A673 (cell line): ENCODE measurements at regions not wholly inside any gene's neighbourhood (a gene's known extent, or its start where the extent isn't known, plus 50 kb on each side); places are given as distances from the start of the nearest gene placed in this dataset.

ENCODE experiments used
- BruUV-seq: library from RNA; stranded (reverse); fragments of 400-500 nt; replicated peaks from 2 replicates; lab custom pipeline; 2021; lab: Mats Ljungman, UMichigan
- CTCF ChIA-PET: fragments of 300-600 bp; sonication (Branson Sonifier 250); formaldehyde crosslinking; loops from one replicate; lab custom pipeline; 2022; ENCODE audit warnings: antibody characterized with exemption; lab: Charles Lee
- POLR2A ChIA-PET: fragments of 300-600 bp; sonication (Branson Sonifier 250); formaldehyde crosslinking; loops from one replicate; lab custom pipeline; 2022; ENCODE audit warnings: antibody characterized with exemption; ENCODE audit not compliant: low non-redundant PET; lab: Charles Lee
- DNase-seq: peaks from one replicate; pipeline ENCODE4 v3.0.0-alpha.2; 2015; ENCODE audit warnings: low spot score
- H3K27ac ChIP-seq: fragments of 200-600 bp; sonication (generic); 2 replicates; pipeline ENCODE4 v1.5.1; 2016; ENCODE audit warnings: mixed run types, low read depth, mild to moderate bottlenecking, mixed read lengths, antibody characterized with exemption, low read length; ENCODE audit not compliant: poor library complexity, severe bottlenecking
- H3K27me3 ChIP-seq: fragments of 200-600 bp; sonication (generic); replicated peaks from 2 replicates; pipeline ENCODE4 v1.6.1; 2017; ENCODE audit warnings: mixed run types, low read depth, mild to moderate bottlenecking, mixed read lengths, antibody characterized with exemption, low read length; ENCODE audit not compliant: insufficient read depth, poor library complexity
- H3K36me3 ChIP-seq: fragments of 200-600 bp; sonication (generic); 2 replicates; pipeline ENCODE4 v1.6.1; 2016; ENCODE audit warnings: mixed run types, mild to moderate bottlenecking, mixed read lengths, antibody characterized with exemption, low read length; ENCODE audit not compliant: insufficient read depth, poor library complexity, severe bottlenecking
- H3K4me1 ChIP-seq: fragments of 200-600 bp; sonication (generic); 2 replicates; pipeline ENCODE4 v1.6.1; 2017; ENCODE audit warnings: mixed run types, mild to moderate bottlenecking, mixed read lengths, antibody characterized with exemption, low read length; ENCODE audit not compliant: insufficient read depth, poor library complexity, severe bottlenecking
- H3K4me3 ChIP-seq: fragments of 200-600 bp; sonication (generic); 2 replicates; pipeline ENCODE4 v1.5.1; 2016; ENCODE audit warnings: low read depth, mixed run types, mild to moderate bottlenecking, mixed read lengths, low read length; ENCODE audit not compliant: poor library complexity, severe bottlenecking
- H3K9me3 ChIP-seq: fragments of 200-600 bp; sonication (generic); 2 replicates; pipeline ENCODE4 v1.6.1; 2016; ENCODE audit warnings: mixed run types, low read depth, mild to moderate bottlenecking, mixed read lengths, antibody characterized with exemption, low read length; ENCODE audit not compliant: poor library complexity, severe bottlenecking
- EZH2 ChIP-seq: fragments of 200-600 bp; sonication (generic); IDR thresholded peaks from 2 replicates; pipeline ENCODE4 v1.6.1; 2017; ENCODE audit warnings: borderline replicate concordance, low read depth, mild to moderate bottlenecking, mixed read lengths, antibody characterized with exemption, low read length; ENCODE audit not compliant: poor library complexity, severe bottlenecking
- intact Hi-C: fragments of 100-400 bp; cut with micrococcal nuclease; formaldehyde crosslinking; loops from one replicate; pipeline ENCODE4 v1.10.0; 2022; ENCODE audit not compliant: unreplicated experiment
- TF ChIP-seq, protein P1 (sequence below): fragments of 300-800, 200-600 bp; sonication (generic); conservative IDR thresholded peaks from 2 replicates; pipeline ENCODE4 v1.5.1; 2017; ENCODE audit warnings: low read depth, mild to moderate bottlenecking, antibody characterized with exemption, low read length, moderate library complexity, mixed read lengths

DNA sequence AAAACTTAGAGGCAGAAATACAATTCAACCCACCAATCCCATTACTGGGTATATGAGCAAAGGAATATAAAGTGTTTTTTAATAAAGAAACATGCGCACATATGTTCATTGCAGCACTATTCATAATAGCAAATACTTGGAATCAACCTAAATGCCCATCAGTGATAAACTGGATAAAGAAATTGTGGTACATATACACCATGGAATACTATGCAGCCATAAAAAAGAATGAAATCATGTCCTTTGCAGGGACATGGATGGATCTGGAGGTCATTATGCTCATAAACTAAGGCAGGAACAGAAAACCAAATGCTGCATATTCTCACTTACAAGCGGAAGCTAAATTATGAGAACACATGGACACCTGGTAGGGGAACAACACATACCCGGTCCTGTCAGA lies 807.7 kb upstream of the INTU start:
- TF ChIP-seq EZH2, result no peak
- TF ChIP-seq, protein P1, sequence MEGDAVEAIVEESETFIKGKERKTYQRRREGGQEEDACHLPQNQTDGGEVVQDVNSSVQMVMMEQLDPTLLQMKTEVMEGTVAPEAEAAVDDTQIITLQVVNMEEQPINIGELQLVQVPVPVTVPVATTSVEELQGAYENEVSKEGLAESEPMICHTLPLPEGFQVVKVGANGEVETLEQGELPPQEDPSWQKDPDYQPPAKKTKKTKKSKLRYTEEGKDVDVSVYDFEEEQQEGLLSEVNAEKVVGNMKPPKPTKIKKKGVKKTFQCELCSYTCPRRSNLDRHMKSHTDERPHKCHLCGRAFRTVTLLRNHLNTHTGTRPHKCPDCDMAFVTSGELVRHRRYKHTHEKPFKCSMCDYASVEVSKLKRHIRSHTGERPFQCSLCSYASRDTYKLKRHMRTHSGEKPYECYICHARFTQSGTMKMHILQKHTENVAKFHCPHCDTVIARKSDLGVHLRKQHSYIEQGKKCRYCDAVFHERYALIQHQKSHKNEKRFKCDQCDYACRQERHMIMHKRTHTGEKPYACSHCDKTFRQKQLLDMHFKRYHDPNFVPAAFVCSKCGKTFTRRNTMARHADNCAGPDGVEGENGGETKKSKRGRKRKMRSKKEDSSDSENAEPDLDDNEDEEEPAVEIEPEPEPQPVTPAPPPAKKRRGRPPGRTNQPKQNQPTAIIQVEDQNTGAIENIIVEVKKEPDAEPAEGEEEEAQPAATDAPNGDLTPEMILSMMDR, result no peak
- BruUV-seq, result no TSS peak
- Histone ChIP-seq H3K9me3 (no peaks in the 10 kb centered on the region), H3K27ac (no peak overlapping the region), H3K36me3 (no peaks in the 10 kb centered on the region), H3K4me1 (peaks cover 3% of the 10 kb centered on the region), H3K27me3 (no peaks in the 10 kb centered on the region), H3K4me3 (no peak overlapping the region)
- intact Hi-C loops, result no loop called here
- ChIA-PET CTCF (no interaction called here), POLR2A (no interaction called here)
- DNase-seq, result no peak

GRCh38 chr4:126827669-126828068 lies 805.1 kb upstream of the INTU start:
- no peak overlapping the region for H3K4me3 ChIP-seq
- H3K9me3 ChIP-seq, result peaks cover 5% of the 10 kb centered on the region
- no TSS peak for BruUV-seq
- H3K27me3 ChIP-seq, result no peaks in the 10 kb centered on the region
- CTCF ChIA-PET, result no interaction called here
- peaks cover 3% of the 10 kb centered on the region for H3K4me1 ChIP-seq
- DNase-seq, result no peak
- no peak overlapping the region for H3K27ac ChIP-seq
- TF ChIP-seq, protein P1, result no peak
- TF ChIP-seq EZH2, result no peak
- POLR2A ChIA-PET, result no interaction called here
- intact Hi-C loops, result no loop called here
- no peaks in the 10 kb centered on the region for H3K36me3 ChIP-seq

- TF ChIP-seq, protein P1, result no peak
- TF ChIP-seq EZH2, result no peak
- BruUV-seq, result no TSS peak
- no peak for DNase-seq
- ChIA-PET POLR2A (no interaction called here), CTCF (no interaction called here)
- Histone ChIP-seq H3K27me3 (no peaks in the 10 kb centered on the region), H3K4me3 (no peak overlapping the region), H3K27ac (no peak overlapping the region), H3K9me3 (peaks cover 5% of the 10 kb centered on the region), H3K4me1 (no peaks in the 10 kb centered on the region), H3K36me3 (no peaks in the 10 kb centered on the region)
- intact Hi-C loops, result no loop called here
Observed at GRCh38 chr4:126834854-126835253, 797.9 kb upstream of the INTU start.
